ENCODE measurements at regions not wholly inside any gene's neighbourhood (a gene's known extent, or its start where the extent isn't known, plus 50 kb on each side); places are given as distances from the start of the nearest gene placed in this dataset.
A peak's percentile ranks its signal among the peaks of the same experiment; 100 is the strongest.
"Not testable (repeated sequence)": the region's sequence is repeated elsewhere in the genome, so short reads cannot be mapped to it uniquely, and the experiment has no call there.

DNA sequence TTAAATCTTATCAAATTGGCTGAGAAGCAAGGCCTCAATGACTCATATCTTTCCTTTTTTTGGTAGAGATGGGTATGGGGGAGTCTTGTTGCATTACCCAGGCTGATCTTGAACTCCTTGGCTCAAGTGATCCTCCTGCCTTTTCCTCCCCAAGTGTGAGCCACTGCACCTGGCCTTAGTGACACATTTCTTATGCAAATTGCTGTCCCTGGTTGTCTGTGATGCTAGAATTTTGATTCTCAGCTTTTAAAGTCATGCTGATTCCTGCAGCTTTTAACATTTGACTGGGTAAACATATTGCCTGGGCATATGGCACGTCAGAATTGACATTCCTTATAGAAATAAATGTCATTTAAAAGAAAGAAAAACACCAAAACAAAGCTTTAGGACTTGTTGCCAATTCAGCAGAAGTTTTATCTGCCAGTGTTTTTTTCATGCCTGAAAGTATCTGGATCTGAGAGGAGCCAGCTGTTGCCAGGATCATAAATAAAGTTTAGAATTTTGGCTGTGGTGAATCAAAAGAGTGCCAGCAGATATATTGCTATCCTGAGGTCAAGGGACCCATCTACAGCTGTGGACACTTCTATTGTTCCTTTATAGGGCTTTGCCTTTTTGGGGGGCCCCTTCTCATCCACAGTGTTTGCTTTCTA lies 446.7 kb upstream of the AMELY start:
- TF ChIP-seq CTCF (IDR thresholded peaks at IDR 0.05; ENCODE audit: low read length) (no peak), EZH2 (IDR thresholded peaks at IDR 0.05; ENCODE audit: borderline replicate concordance, low read length) (no peak)
- Histone ChIP-seq H3K9ac (ENCODE audit: low read length) (no peak overlapping the region), H3K36me3 (ENCODE audit: insufficient read depth, low read length) (peaks cover 62% of the 10 kb centered on the region), H3K9me3 (ENCODE audit: low read length) (no peaks in the 10 kb centered on the region), H3K4me2 (ENCODE audit: low read length) (peak overlapping the region; percentile 27; the same call in 1 of the 2 replicates), H3K27me3 (ENCODE audit: insufficient read depth, low read length) (no peaks in the 10 kb centered on the region), H3K4me3 (ENCODE audit: low read depth, low read length, poor library complexity, severe bottlenecking) (no peak overlapping the region), H2AFZ (ENCODE audit: low read length) (no peak overlapping the region), H3F3A (ENCODE audit: insufficient read depth, low read length) (no peaks in the 10 kb centered on the region), H3K79me2 (ENCODE audit: insufficient read depth, low read length) (no peaks in the 10 kb centered on the region), H3K4me1 (ENCODE audit: insufficient read depth, low read length, severe bottlenecking) (peaks cover 29% of the 10 kb centered on the region), H3K9me2 (ENCODE audit: low read depth, low read length) (no peaks in the 10 kb centered on the region), H3K27ac (ENCODE audit: low read depth, low read length, poor library complexity, severe bottlenecking) (peak overlapping the region; percentile 66), H4K20me1 (ENCODE audit: insufficient read depth, low read length) (no peaks in the 10 kb centered on the region)

DNA sequence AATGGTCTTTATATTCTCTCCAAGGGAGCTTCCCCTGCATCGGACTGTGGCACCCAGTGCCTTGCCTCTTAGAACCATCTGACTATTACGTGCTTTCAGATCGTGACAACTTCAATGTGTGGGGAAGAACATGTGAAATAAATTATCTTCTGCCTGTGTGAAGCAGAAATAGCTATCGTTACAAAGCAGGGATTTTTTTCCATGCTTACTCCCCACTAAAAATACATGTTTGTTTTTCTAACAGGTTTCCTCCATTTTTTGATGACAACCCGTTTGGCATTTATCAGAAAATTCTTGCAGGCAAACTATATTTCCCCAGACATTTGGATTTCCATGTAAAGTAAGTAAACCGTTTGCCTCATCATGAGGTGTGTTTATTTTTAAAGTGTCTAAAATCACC lies 444.3 kb upstream of the AMELY start:
- H4K20me1 ChIP-seq (ENCODE audit: insufficient read depth, low read length); H2AFZ ChIP-seq (ENCODE audit: low read length); H3K9me3 ChIP-seq (ENCODE audit: low read length); H3K9ac ChIP-seq (ENCODE audit: low read length); H3K4me2 ChIP-seq (ENCODE audit: low read length); H3K27ac ChIP-seq (ENCODE audit: low read depth, low read length, poor library complexity, severe bottlenecking); H3K4me3 ChIP-seq (ENCODE audit: low read depth, low read length, poor library complexity, severe bottlenecking); H3F3A ChIP-seq (ENCODE audit: insufficient read depth, low read length); H3K79me2 ChIP-seq (ENCODE audit: insufficient read depth, low read length); H3K27me3 ChIP-seq (ENCODE audit: insufficient read depth, low read length); H3K9me2 ChIP-seq (ENCODE audit: low read depth, low read length): not testable (repeated sequence)
- H3K36me3 ChIP-seq (ENCODE audit: insufficient read depth, low read length): peaks cover 71% of the 10 kb centered on the region
- peaks cover 29% of the 10 kb centered on the region for H3K4me1 ChIP-seq (ENCODE audit: insufficient read depth, low read length, severe bottlenecking)

DNA sequence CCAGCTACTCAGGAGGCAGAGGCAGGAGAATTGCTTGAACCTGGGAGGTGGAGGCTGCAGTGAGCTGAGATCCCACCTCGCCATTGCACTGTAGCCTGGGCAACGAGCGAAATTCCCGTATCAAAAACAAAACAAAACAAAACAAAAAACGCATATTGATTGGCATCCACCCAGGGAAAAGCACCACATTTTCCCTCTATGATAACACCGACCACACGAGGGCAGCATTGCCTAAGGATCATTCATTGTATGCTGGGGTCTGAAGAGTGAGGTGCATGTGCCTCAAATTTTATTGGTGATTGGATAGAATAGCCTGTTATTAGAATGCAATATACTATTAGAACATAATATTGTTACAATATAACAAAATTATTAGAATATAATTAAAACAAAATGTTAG lies 433.1 kb upstream of the AMELY start:
- Histone ChIP-seq H4K20me1 (ENCODE audit: insufficient read depth, low read length) (no peaks in the 10 kb centered on the region), H3K4me3 (ENCODE audit: low read depth, low read length, poor library complexity, severe bottlenecking) (no peak overlapping the region), H3K36me3 (ENCODE audit: insufficient read depth, low read length) (peaks cover 15% of the 10 kb centered on the region; the same call in 1 of the 2 replicates), H3K9me3 (ENCODE audit: low read length) (no peaks in the 10 kb centered on the region), H3K27ac (ENCODE audit: low read depth, low read length, poor library complexity, severe bottlenecking) (no peak overlapping the region), H3K4me2 (ENCODE audit: low read length) (no peak overlapping the region), H2AFZ (ENCODE audit: low read length) (no peak overlapping the region), H3F3A (ENCODE audit: insufficient read depth, low read length) (no peaks in the 10 kb centered on the region), H3K9me2 (ENCODE audit: low read depth, low read length) (no peaks in the 10 kb centered on the region), H3K79me2 (ENCODE audit: insufficient read depth, low read length) (no peaks in the 10 kb centered on the region), H3K4me1 (ENCODE audit: insufficient read depth, low read length, severe bottlenecking) (peaks cover 5% of the 10 kb centered on the region), H3K9ac (ENCODE audit: low read length) (no peak overlapping the region), H3K27me3 (ENCODE audit: insufficient read depth, low read length) (no peaks in the 10 kb centered on the region)
- TF ChIP-seq CTCF (IDR thresholded peaks at IDR 0.05; ENCODE audit: low read length) (peak; percentile 53), EZH2 (IDR thresholded peaks at IDR 0.05; ENCODE audit: borderline replicate concordance, low read length) (no peak)

DNA sequence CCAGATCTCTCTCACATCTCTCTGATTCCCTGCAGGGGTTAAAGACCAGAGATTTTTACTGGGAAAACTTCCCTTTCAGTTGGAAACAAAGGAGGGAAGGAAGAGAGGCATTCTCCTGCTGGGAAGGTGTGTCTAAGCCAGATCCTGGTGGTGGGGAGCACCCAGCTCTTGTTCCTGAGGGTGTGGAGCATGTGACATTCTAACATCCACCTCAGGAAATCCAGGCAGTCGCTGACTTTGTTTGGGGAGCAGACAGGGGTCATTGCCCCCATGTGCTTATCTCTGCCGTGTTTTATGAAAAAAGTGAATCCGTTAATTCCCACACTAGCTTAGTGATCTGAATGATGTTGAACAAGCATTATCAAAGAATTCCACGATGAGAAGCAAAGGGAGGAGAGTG lies 431.7 kb upstream of the AMELY start:
- Histone ChIP-seq H3K9ac (ENCODE audit: low read length) (no peak overlapping the region), H3K4me1 (ENCODE audit: insufficient read depth, low read length, severe bottlenecking) (peaks cover 18% of the 10 kb centered on the region), H3K9me2 (ENCODE audit: low read depth, low read length) (no peaks in the 10 kb centered on the region), H3K27ac (ENCODE audit: low read depth, low read length, poor library complexity, severe bottlenecking) (no peak overlapping the region), H3K79me2 (ENCODE audit: insufficient read depth, low read length) (no peaks in the 10 kb centered on the region), H2AFZ (ENCODE audit: low read length) (no peak overlapping the region), H3K9me3 (ENCODE audit: low read length) (no peaks in the 10 kb centered on the region), H3K4me2 (ENCODE audit: low read length) (no peak overlapping the region), H4K20me1 (ENCODE audit: insufficient read depth, low read length) (no peaks in the 10 kb centered on the region), H3F3A (ENCODE audit: insufficient read depth, low read length) (no peaks in the 10 kb centered on the region), H3K4me3 (ENCODE audit: low read depth, low read length, poor library complexity, severe bottlenecking) (no peak overlapping the region), H3K36me3 (ENCODE audit: insufficient read depth, low read length) (peaks cover 16% of the 10 kb centered on the region), H3K27me3 (ENCODE audit: insufficient read depth, low read length) (no peaks in the 10 kb centered on the region)
- no peak for TF ChIP-seq CTCF (IDR thresholded peaks at IDR 0.05; ENCODE audit: low read length)
- TF ChIP-seq EZH2 (IDR thresholded peaks at IDR 0.05; ENCODE audit: borderline replicate concordance, low read length): no peak

DNA sequence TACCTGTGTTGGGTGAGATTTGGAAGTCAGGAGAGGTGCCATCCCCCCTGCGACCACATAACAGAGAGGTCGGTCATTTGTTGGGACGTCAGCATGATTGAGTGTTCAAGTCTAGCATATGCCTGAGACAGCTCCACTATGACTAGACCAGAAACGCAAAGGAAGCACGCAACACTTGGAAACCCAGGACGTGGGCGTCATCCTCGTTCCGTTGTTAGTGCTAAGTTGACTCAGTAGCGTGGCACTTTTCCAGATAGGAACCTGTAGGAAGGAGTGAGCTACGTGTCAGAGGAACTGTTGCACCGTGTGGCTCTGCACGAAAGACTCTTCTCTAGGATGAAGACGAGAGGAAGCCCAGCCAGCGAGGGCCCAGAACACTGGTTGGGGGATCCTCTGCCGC lies 431.2 kb upstream of the AMELY start:
- H2AFZ ChIP-seq (ENCODE audit: low read length); H3K27me3 ChIP-seq (ENCODE audit: insufficient read depth, low read length); H3K9ac ChIP-seq (ENCODE audit: low read length); H3K27ac ChIP-seq (ENCODE audit: low read depth, low read length, poor library complexity, severe bottlenecking); H3K9me3 ChIP-seq (ENCODE audit: low read length); H3F3A ChIP-seq (ENCODE audit: insufficient read depth, low read length); H4K20me1 ChIP-seq (ENCODE audit: insufficient read depth, low read length); H3K4me2 ChIP-seq (ENCODE audit: low read length); H3K4me3 ChIP-seq (ENCODE audit: low read depth, low read length, poor library complexity, severe bottlenecking); H3K9me2 ChIP-seq (ENCODE audit: low read depth, low read length); H3K79me2 ChIP-seq (ENCODE audit: insufficient read depth, low read length): not testable (repeated sequence)
- peaks cover 22% of the 10 kb centered on the region for H3K4me1 ChIP-seq (ENCODE audit: insufficient read depth, low read length, severe bottlenecking)
- peaks cover 21% of the 10 kb centered on the region for H3K36me3 ChIP-seq (ENCODE audit: insufficient read depth, low read length)
